HG03064 (cell line): ENCODE measurements at regions not wholly inside any gene's neighbourhood (a gene's known extent, or its start where the extent isn't known, plus 50 kb on each side); places are given as distances from the start of the nearest gene placed in this dataset.

Experiments
- ATAC-seq: cut with Tn5 transposase; IDR thresholded peaks from one replicate; pipeline ENCODE4 v1.9.1; 2021; ENCODE audit warnings: low read depth; ENCODE audit not compliant: unreplicated experiment

DNA sequence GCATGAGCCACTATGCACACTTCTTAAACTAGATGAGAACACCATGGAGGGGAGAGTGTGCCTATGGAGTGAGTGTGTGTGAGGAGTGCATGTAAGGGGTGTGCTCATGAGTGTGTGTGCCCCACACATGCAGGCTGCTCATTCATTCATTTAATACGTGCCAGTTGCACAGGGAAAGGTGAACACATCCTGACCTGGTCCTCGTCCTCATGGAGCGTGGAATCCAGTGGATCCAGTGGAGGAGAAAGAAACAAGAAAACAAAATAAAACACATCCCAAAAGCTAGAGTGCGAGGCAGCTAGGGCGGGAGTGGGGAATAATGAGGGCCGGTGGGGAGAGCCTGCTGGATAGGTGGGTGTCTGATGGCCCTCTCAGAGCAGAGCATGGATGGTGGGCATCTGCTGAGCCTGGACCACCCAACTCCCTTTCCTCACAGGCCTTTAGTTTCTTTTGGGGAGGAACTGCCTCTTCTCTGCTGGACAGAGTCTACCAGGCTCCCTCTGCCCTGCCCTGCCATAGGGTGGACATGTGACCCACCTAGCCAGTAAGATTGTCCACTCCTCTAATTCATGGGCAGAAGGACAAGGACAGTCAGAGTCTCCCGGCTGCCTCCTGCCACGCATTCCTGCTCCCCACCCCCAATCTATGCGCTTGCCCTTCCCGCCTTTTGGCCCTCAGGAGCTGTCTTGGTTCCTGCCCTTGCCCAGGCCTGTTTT lies 204.3 kb downstream of the RAB11FIP4 start:
- no peak for ATAC-seq

DNA sequence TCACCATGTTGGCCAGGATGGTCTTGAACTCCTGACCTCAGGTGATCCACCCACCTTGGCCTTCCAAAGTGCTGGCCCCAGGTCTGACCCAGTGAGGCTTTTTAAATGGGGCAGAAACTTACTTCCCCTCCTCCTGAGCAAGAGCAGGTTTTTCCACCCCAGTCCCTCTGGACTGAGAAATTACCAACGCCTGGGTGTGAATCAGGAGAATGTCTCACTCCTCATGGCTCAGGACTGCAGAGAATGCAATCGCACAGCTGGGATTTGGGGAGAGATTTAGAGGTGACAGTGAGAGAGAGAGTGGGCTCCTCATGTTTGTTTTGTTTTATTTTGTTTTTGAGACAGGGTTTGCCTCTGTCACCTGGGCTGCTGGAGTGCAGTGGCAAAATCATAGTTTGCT lies 203.6 kb downstream of the RAB11FIP4 start:
- ATAC-seq: no peak

DNA sequence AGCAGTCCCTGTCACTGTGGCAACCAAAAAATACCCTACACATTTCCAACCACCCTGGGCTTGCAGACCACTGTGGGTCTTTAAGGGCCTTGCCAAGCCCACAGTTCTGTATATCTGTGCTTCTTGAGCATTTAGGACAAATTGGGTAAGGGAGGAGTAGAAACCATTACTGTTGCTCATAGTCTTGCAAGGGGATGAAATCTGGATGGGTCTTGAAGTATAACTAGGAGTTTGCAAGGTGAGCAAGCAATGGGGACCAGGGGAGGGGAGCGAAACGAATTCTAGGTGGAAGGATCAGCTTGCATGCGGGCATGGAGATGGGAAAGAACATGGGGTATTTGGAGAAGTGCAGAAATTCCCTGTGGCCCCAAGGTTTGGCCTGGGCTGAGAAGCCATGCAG lies 202.9 kb downstream of the RAB11FIP4 start:
- no peak for ATAC-seq

DNA sequence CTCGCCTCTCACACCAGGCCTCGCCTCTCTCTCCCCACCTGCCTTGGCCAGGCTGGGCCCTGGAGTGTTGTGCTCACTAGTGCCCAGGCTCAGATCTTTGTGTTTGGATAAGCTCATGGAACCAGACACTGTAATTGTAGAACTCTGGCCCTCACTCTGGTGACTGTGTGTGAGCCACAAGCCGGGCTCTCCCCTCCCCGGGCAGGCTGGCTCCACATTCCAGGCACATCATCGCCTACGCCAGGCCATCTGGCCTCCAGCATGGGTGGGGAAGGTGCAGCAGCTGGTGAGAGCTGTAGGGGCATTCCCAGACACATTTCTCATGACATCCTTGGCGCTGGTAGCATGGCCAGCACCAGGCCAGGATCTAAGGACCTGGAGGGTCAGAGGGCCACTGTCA lies 202.3 kb downstream of the RAB11FIP4 start:
- no peak for ATAC-seq

DNA sequence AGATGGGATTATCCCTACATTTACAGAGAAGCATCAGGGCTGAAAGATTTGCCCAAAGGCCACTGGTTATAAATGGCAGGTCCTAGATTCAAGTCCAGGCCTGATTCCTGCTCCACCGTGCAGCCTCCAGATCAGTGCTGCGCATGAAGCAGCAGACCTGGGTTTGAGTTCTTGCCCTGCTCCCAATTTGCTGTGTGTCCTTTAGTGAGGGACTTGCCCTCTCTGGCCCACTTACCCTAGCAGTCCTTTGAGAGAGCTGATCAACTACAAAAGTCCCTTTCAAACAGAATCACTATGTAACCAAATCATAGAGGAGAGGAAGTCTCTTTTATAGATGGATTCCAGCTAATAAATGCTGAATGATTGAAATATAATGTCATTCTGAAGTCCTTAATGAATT lies 200.4 kb downstream of the RAB11FIP4 start:
- ATAC-seq: no peak

DNA sequence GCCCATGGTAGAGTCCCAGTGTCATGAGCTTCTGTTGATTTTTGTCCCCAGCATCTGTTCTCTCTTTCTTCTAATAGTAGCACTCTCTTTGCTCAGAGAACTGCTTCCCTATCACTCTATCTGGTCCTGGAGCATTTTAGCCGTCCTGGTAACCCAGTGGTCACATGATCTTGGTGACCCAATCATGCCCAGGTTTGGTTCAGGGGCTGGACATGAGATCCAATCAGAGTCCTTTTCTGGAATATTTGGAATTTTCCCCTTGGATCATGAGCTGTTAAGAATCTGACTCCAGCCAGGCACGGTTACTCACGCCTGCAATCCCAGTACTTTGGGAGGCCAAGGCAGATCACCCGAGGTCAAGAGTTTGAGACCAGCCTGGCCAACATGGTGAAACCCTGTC lies 197.0 kb downstream of the RAB11FIP4 start:
- ATAC-seq: no peak

DNA sequence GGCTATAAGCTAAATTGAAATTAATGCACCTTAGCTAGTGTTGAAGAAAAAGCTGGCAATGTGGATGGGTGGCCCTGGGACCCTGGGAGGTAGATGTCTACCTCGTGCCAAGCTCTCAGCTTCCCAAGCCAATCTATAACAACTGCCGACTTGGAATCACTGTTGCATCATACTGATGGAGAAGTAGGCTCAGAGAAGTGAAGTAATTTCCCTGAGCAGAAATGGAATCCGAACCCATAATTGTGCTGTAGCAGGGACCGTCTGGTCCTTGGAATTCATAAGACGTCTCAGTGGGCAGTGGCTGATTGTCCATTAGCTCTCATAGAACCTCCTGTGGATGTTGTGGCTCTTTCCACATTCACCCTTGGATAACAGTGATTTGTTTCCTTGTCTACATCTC lies 196.6 kb downstream of the RAB11FIP4 start:
- ATAC-seq: no peak
